ENCODE measurements at regions not wholly inside any gene's neighbourhood (a gene's known extent, or its start where the extent isn't known, plus 50 kb on each side); places are given as distances from the start of the nearest gene placed in this dataset.
A peak's percentile ranks its signal among the peaks of the same experiment; 100 is the strongest.

- TF ChIP-seq CTCF (IDR thresholded peaks at IDR 0.05; ENCODE audit: partially characterized antibody, unreplicated experiment), result no peak
- Mint-ChIP-seq H3K27ac (ENCODE audit: unreplicated experiment) (no peak overlapping the region), H3K36me3 (ENCODE audit: unreplicated experiment) (no peaks in the 10 kb centered on the region), H3K9me3 (ENCODE audit: unreplicated experiment) (no peaks in the 10 kb centered on the region), H3K4me1 (ENCODE audit: low read depth, unreplicated experiment) (no peaks in the 10 kb centered on the region), H3K4me3 (ENCODE audit: unreplicated experiment) (no peak overlapping the region), H3K27me3 (ENCODE audit: unreplicated experiment) (no peaks in the 10 kb centered on the region)
- no peak for DNase-seq
These were observed 116.5 kb upstream of the EEF1E1 start for GRCh38 chr6:8218861-8219260.

GRCh38 chr6:8215631-8216030, 113.3 kb upstream of the EEF1E1 start:
- Mint-ChIP-seq H3K4me1 (ENCODE audit: low read depth, unreplicated experiment) (no peaks in the 10 kb centered on the region), H3K36me3 (ENCODE audit: unreplicated experiment) (no peaks in the 10 kb centered on the region), H3K9me3 (ENCODE audit: unreplicated experiment) (no peaks in the 10 kb centered on the region), H3K27ac (ENCODE audit: unreplicated experiment) (no peak overlapping the region), H3K4me3 (ENCODE audit: unreplicated experiment) (no peak overlapping the region), H3K27me3 (ENCODE audit: unreplicated experiment) (no peaks in the 10 kb centered on the region)
- TF ChIP-seq CTCF (IDR thresholded peaks at IDR 0.05; ENCODE audit: partially characterized antibody, unreplicated experiment), result no peak
- no peak for DNase-seq

- Mint-ChIP-seq H3K27me3 (ENCODE audit: unreplicated experiment) (no peaks in the 10 kb centered on the region), H3K9me3 (ENCODE audit: unreplicated experiment) (no peaks in the 10 kb centered on the region), H3K4me1 (ENCODE audit: low read depth, unreplicated experiment) (no peaks in the 10 kb centered on the region), H3K4me3 (ENCODE audit: unreplicated experiment) (no peak overlapping the region), H3K27ac (ENCODE audit: unreplicated experiment) (no peak overlapping the region), H3K36me3 (ENCODE audit: unreplicated experiment) (no peaks in the 10 kb centered on the region)
- TF ChIP-seq CTCF (IDR thresholded peaks at IDR 0.05; ENCODE audit: partially characterized antibody, unreplicated experiment), result no peak
- no peak for DNase-seq
These were observed 111.6 kb upstream of the EEF1E1 start for GRCh38 chr6:8213995-8214394.

GRCh38 chr6:8212720-8213434, 110.5 kb upstream of the EEF1E1 start:
- no peak for DNase-seq
- no peaks in the 10 kb centered on the region for H3K4me1 Mint-ChIP-seq (ENCODE audit: low read depth, unreplicated experiment)
- no peaks in the 10 kb centered on the region for H3K9me3 Mint-ChIP-seq (ENCODE audit: unreplicated experiment)
- H3K36me3 Mint-ChIP-seq (ENCODE audit: unreplicated experiment), result no peaks in the 10 kb centered on the region
- H3K27me3 Mint-ChIP-seq (ENCODE audit: unreplicated experiment), result no peaks in the 10 kb centered on the region
- no peak overlapping the region for H3K4me3 Mint-ChIP-seq (ENCODE audit: unreplicated experiment)
- no peak overlapping the region for H3K27ac Mint-ChIP-seq (ENCODE audit: unreplicated experiment)
- no peak for TF ChIP-seq CTCF (IDR thresholded peaks at IDR 0.05; ENCODE audit: partially characterized antibody, unreplicated experiment)

- Mint-ChIP-seq H3K36me3 (ENCODE audit: unreplicated experiment) (no peaks in the 10 kb centered on the region), H3K27me3 (ENCODE audit: unreplicated experiment) (no peaks in the 10 kb centered on the region), H3K9me3 (ENCODE audit: unreplicated experiment) (no peaks in the 10 kb centered on the region), H3K4me1 (ENCODE audit: low read depth, unreplicated experiment) (peaks cover 4% of the 10 kb centered on the region), H3K27ac (ENCODE audit: unreplicated experiment) (peak overlapping the region; percentile 54), H3K4me3 (ENCODE audit: unreplicated experiment) (no peak overlapping the region)
- TF ChIP-seq CTCF (IDR thresholded peaks at IDR 0.05; ENCODE audit: partially characterized antibody, unreplicated experiment), result no peak
- no peak for DNase-seq
These were observed 105.5 kb upstream of the EEF1E1 start for GRCh38 chr6:8207869-8208191.

All from glutamatergic neuron (in vitro differentiated cells).